Transverse colon (tissue), 4 donors: ENCODE measurements at regions not wholly inside any gene's neighbourhood (a gene's known extent, or its start where the extent isn't known, plus 50 kb on each side); places are given as distances from the start of the nearest gene placed in this dataset.
"Not testable (repeated sequence)": the region's sequence is repeated elsewhere in the genome, so short reads cannot be mapped to it uniquely, and the experiment has no call there.

Experiments used
- CTCF ChIP-seq, 5 experiments: fragments of 200-600 bp in 3 of 5; fragments of 450-650 bp in 2 of 5; sonication (generic) in 3 of 5; IDR thresholded peaks; 1 replicate in 2 of 5; 2 replicates in 3 of 5; pipeline ENCODE4 v1.5.1; 2016 to 2017; ENCODE audit warnings: antibody characterized with exemption in 5 of 5, inconsistent platforms in 3 of 5, mild to moderate bottlenecking in 2 of 5, moderate library complexity in 1 of 5
- EP300 ChIP-seq: sonication (generic); formaldehyde crosslinking; IDR thresholded peaks from one replicate; pipeline ENCODE4 v1.6.1; 2017; ENCODE audit warnings: antibody characterized with exemption, low read depth
- POLR2A ChIP-seq: fragments of 450-650 bp; IDR thresholded peaks from one replicate; pipeline ENCODE4 v1.6.1; 2016; ENCODE audit warnings: antibody characterized with exemption, mild to moderate bottlenecking, moderate library complexity
- POLR2AphosphoS5 ChIP-seq, 3 donors: sonication (generic); formaldehyde crosslinking; IDR thresholded peaks; one replicate each; pipeline ENCODE4 v1.6.1; 2016; ENCODE audit warnings: antibody characterized with exemption in 3 of 3

- not testable (repeated sequence) for TF ChIP-seq CTCF (IDR thresholded peaks at IDR 0.05); POLR2AphosphoS5 (IDR thresholded peaks at IDR 0.05); EP300; POLR2A
Observed at GRCh38 chr21:10359911-10360310, 161.5 kb upstream of the TPTE start.
